ENCODE measurements at regions not wholly inside any gene's neighbourhood (a gene's known extent, or its start where the extent isn't known, plus 50 kb on each side); places are given as distances from the start of the nearest gene placed in this dataset.

GRCh38 chr12:93292213-93292612 lies 85.5 kb upstream of the NUDT4 start:
- H3K9me3 ChIP-seq (ENCODE audit: low read length) = no peaks in the 10 kb centered on the region
- no peaks in the 10 kb centered on the region for H3K36me3 ChIP-seq (ENCODE audit: insufficient read depth, low read length)
- no peaks in the 10 kb centered on the region for H3F3A ChIP-seq (ENCODE audit: insufficient read depth, low read length, poor library complexity, severe bottlenecking)
- no peak overlapping the region for H3K9ac ChIP-seq (ENCODE audit: low read length)
- H3K9me2 ChIP-seq (ENCODE audit: insufficient read depth, low read length) = no peaks in the 10 kb centered on the region
- H3K27me3 ChIP-seq (ENCODE audit: insufficient read depth, low read depth, low read length) = no peaks in the 10 kb centered on the region
- no peaks in the 10 kb centered on the region for H3K79me2 ChIP-seq (replicated peaks; ENCODE audit: insufficient read depth, low read length)
- no peak overlapping the region for H3K27ac ChIP-seq (ENCODE audit: low read length)
- H2AFZ ChIP-seq (ENCODE audit: low read depth, low read length) = no peak overlapping the region
- no peak overlapping the region for H3K4me3 ChIP-seq (ENCODE audit: low read length)
- H4K20me1 ChIP-seq (ENCODE audit: insufficient read depth) = no peaks in the 10 kb centered on the region
- no peak overlapping the region for H3K4me2 ChIP-seq (ENCODE audit: low read length)
- TF ChIP-seq POLR2AphosphoS5 (IDR thresholded peaks at IDR 0.05) (no peak), MXI1 (conservative IDR thresholded peaks at IDR 0.05; ENCODE audit: poor library complexity, severe bottlenecking) (no peak), SMC3 (conservative IDR thresholded peaks at IDR 0.05; ENCODE audit: poor library complexity) (no peak), TAF1 (IDR thresholded peaks at IDR 0.05; ENCODE audit: low read depth) (no peak), EP300 (conservative IDR thresholded peaks at IDR 0.05; ENCODE audit: poor library complexity, severe bottlenecking) (no peak), RAD21 (conservative IDR thresholded peaks at IDR 0.05) (no peak), CTCF (IDR thresholded peaks at IDR 0.05; ENCODE audit: poor library complexity, severe bottlenecking) (no peak), EZH2 (IDR thresholded peaks at IDR 0.05; ENCODE audit: borderline replicate concordance, insufficient read depth, low read length, poor library complexity, severe bottlenecking) (no peak)
- TF ChIP-seq, protein P1, sequence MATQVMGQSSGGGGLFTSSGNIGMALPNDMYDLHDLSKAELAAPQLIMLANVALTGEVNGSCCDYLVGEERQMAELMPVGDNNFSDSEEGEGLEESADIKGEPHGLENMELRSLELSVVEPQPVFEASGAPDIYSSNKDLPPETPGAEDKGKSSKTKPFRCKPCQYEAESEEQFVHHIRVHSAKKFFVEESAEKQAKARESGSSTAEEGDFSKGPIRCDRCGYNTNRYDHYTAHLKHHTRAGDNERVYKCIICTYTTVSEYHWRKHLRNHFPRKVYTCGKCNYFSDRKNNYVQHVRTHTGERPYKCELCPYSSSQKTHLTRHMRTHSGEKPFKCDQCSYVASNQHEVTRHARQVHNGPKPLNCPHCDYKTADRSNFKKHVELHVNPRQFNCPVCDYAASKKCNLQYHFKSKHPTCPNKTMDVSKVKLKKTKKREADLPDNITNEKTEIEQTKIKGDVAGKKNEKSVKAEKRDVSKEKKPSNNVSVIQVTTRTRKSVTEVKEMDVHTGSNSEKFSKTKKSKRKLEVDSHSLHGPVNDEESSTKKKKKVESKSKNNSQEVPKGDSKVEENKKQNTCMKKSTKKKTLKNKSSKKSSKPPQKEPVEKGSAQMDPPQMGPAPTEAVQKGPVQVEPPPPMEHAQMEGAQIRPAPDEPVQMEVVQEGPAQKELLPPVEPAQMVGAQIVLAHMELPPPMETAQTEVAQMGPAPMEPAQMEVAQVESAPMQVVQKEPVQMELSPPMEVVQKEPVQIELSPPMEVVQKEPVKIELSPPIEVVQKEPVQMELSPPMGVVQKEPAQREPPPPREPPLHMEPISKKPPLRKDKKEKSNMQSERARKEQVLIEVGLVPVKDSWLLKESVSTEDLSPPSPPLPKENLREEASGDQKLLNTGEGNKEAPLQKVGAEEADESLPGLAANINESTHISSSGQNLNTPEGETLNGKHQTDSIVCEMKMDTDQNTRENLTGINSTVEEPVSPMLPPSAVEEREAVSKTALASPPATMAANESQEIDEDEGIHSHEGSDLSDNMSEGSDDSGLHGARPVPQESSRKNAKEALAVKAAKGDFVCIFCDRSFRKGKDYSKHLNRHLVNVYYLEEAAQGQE (IDR thresholded peaks at IDR 0.05; ENCODE audit: borderline replicate concordance) = no peak

- H3K27ac ChIP-seq (ENCODE audit: low read length) = no peak overlapping the region
- no peak for TF ChIP-seq SMC3 (conservative IDR thresholded peaks at IDR 0.05; ENCODE audit: poor library complexity)
- no peak for TF ChIP-seq RAD21 (conservative IDR thresholded peaks at IDR 0.05)
- TF ChIP-seq MXI1 (conservative IDR thresholded peaks at IDR 0.05; ENCODE audit: poor library complexity, severe bottlenecking) = no peak
- no peak for TF ChIP-seq TAF1 (IDR thresholded peaks at IDR 0.05; ENCODE audit: low read depth)
- H3F3A ChIP-seq (ENCODE audit: insufficient read depth, low read length, poor library complexity, severe bottlenecking) = no peaks in the 10 kb centered on the region
- no peaks in the 10 kb centered on the region for H3K9me2 ChIP-seq (ENCODE audit: insufficient read depth, low read length)
- no peaks in the 10 kb centered on the region for H3K79me2 ChIP-seq (replicated peaks; ENCODE audit: insufficient read depth, low read length)
- H3K4me2 ChIP-seq (ENCODE audit: low read length) = no peak overlapping the region
- no peaks in the 10 kb centered on the region for H4K20me1 ChIP-seq (ENCODE audit: insufficient read depth)
- no peaks in the 10 kb centered on the region for H3K27me3 ChIP-seq (ENCODE audit: insufficient read depth, low read depth, low read length)
- H3K36me3 ChIP-seq (ENCODE audit: insufficient read depth, low read length) = no peaks in the 10 kb centered on the region
- no peak overlapping the region for H3K4me3 ChIP-seq (ENCODE audit: low read length)
- no peak overlapping the region for H2AFZ ChIP-seq (ENCODE audit: low read depth, low read length)
- no peaks in the 10 kb centered on the region for H3K9me3 ChIP-seq (ENCODE audit: low read length)
- no peak overlapping the region for H3K9ac ChIP-seq (ENCODE audit: low read length)
Observed at GRCh38 chr12:93292731-93293566, 84.8 kb upstream of the NUDT4 start.

Data from neural cell (in vitro differentiated cells).